DMS79 treated with DMSO at 0.1 percent for 48 hours (cell line): ENCODE measurements at regions not wholly inside any gene's neighbourhood (a gene's known extent, or its start where the extent isn't known, plus 50 kb on each side); places are given as distances from the start of the nearest gene placed in this dataset.
"Not testable (repeated sequence)": the region's sequence is repeated elsewhere in the genome, so short reads cannot be mapped to it uniquely, and the experiment has no call there.

ENCODE experiments used
- DNase-seq: peaks from one replicate; lab custom pipeline; 2025; lab: John Stamatoyannopoulos, UW

- DNase-seq: no peak
Observed at GRCh38 chr16:64356267-64356666, 765.6 kb downstream of the CDH11 start.

- no peak for DNase-seq
Observed at GRCh38 chr16:64352246-64352645, 769.6 kb downstream of the CDH11 start.

- DNase-seq: no peak
Observed at GRCh38 chr16:64351121-64351520, 770.7 kb downstream of the CDH11 start.

DNA sequence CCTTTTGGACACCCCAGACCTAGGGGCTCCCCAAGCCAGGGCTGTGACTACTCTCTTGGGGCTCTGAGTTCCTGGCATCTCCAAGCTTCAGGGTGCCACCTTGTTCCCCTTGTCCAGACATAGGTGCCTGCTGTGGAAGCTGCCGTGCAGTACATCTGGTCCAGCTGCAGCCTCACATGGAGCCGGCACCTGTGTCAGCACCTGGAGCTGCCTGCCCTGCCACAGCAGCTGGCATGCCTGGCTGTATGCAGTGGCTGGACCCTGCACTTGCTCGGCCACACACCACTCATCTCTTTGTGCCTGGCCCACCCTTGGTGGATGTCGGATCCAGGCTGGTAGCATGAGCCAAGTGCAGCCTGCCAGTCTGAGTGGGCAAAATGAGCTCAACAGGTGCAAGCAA lies 775.8 kb downstream of the CDH11 start:
- no peak for DNase-seq

DNA sequence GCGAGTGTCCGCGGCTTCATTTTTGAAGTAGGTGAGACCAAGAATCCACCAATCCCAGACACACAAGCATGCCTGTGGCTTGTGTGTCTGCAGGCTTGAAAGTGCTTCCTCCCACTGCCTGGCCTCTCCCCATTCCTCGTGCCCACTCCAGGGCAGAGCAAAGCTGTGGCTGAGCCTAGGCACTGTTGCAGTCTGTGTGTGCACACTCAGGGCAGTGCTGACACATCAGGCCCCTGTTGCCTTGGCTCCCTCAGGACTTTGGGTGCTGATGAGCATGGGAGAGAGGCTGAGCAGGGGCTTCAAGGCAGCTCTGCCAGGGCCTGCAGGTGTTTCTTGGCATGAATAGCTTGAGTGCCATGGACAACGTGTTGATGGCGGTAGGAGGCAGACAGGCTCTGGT lies 776.7 kb downstream of the CDH11 start:
- DNase-seq: no peak

DNA sequence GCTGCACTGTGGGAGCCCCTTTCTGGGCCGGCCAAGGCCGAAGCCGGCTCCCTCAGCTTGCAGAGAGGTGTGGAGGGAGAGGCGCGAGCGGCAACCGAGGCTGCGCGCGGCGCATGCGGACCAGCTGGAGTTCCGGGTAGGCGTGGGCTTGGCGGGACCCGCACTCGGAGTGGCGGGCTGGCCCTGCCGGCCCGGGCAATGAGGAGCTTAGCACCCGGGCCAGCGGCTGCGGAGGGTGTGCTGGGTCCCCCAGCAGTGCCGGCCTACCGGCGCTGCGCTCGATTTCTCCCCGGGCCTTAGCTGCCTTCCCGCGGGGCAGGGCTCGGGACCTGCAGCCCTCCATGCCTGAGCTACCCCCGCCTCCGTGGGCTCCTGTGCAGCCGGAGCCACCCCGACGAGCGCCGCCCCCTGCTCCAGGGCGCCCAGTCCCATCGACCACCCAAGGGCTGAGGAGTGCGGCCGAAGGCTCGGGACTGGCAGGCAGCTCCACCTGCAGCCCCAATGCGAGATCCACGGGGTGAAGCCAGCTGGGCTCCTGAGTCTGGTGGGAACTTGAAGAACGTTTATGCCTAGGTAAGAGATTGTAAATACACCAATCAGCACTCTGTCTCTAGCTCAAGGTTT lies 777.9 kb downstream of the CDH11 start:
- DNase-seq: not testable (repeated sequence)

DNA sequence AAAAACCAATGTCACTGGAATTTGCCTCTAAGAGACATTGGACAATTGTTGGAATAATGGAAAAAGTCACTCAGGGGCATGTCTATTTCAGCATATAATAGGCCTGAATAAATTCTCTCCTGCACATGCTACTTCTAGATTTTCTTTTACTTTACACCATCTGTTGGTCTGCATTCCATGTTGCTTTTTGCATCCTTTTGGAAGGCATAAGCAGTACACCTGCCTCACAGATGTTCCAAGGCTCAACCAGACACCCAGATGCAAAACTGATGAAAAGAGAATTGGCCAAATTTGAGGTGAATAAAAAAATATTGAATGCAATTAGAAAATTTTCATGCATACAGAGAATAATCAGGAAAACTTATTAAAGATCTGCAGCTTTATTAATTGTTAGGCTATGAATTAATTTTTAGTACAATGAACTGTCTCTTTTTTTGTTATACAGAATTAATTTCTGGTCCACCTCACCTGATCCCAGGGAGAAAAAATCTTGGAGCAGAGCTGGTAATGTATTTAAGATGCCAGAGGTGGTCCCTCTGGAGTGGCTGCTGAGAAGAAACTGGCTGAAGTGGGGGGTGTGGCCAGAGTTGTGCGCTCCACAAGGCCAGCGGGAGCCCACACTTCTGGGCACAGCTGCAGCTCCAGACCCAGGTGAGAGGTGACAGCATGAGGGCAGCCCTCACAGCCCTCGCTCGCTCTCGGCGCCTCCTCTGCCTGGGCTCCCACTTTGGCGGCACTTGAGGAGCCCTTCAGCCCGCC lies 778.6 kb downstream of the CDH11 start:
- DNase-seq: no peak

DNA sequence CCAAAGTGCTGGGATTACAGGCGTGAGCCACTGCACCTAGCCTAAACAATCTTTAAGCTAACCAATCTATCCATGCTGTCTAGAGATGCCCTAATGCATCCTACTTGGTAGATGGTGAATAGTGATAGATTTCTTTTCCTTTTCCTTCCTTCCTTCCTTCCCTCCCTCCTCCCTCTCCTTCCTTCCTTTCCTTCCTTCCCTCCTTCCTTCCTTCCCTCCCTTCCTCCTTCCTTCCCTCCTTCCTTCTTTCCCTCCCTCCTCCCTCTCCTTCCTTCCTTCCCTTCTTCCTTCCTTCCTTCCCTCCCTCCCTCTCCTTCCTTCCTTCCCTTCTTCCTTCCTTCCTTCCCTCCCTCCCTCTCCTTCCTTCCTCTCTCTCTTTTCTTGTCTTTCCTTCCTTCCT lies 780.5 kb downstream of the CDH11 start:
- DNase-seq: not testable (repeated sequence)

DNA sequence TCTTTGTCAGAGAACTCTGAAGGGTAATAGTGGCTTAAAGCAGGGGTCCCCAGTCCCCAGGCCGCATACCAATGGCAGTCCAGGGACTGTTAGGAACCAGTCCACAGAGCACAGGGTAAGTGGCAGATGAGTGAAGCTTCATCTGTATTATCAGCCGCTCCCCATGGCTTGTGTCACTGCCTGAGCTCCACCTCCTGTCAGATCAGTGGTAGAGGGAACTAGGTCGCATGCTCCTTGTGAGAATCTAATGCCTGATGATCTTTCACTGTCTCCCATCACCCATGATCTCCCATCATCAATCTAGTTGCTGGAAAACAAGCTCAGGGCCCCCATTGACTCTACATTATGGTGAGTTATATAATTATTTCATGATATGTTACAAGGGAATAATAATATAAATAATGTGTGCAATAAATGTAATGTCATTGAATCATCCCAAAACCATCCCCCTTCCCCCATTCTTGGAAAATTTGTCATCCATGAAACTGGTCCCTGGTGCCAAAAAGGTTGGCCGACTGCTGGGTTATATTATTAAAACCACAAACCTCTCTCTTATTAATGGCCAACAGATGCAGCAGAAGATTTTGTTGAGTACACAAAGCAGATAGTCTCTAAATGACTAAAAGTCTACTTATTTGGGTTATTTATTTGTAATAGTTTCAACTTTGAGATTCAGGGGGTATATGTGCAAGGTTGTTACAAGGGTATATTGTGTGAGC lies 782.7 kb downstream of the CDH11 start:
- DNase-seq: no peak

DNA sequence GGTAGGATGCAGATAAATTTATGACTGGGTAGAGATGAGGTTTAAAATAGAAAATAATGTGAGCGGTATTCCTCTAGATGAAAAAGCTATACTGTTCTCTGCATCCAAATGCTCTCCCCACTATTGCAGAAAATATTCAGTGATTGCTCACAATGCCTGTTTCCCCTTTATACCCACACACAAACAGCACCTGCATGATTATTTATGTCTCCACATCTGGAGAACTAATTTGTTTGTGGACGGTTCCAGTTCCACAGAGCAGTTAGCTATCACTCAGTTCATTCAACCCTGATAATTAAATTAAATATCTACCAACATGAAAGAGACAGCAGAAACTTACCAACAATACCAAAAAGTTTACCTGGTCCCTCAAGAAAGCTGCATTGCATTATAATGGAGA lies 800.0 kb downstream of the CDH11 start:
- no peak for DNase-seq

DNA sequence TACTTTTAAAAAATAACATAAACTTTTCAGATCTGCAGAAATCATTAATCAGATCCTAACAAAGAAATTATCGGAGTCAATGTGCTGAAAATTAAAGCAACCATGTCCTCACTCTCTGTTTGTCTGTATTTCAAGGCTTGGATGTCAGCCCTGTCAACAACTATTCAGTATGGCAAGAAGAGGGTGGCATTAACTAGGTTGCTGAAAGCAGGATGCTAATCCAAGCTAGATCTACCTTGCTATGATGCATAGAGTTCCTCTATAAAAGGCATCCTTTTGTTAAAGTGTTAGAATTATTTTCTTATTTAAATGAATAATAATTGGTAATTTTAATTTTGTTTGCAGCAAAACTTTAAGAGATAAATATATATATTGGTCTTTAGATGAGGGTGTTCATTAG lies 800.8 kb downstream of the CDH11 start:
- DNase-seq: no peak

DNA sequence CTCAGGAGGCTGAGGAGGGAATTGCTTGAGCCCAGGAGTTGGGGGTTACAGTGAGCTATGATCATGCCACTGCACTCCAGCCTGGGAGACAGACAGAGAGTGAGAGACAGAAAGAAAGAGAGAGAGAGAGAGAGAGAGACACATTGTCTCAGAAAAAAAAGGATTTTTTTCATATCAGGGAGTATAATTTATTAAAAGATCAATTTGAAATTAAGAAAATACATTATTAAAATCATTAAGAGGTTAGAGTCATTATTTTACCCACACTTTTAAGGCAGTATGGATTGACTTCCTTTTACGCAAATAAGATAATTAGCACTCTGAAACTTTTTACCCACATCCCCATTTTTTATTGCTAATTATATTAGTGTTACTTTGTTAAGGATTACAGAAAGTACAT lies 804.3 kb downstream of the CDH11 start:
- no peak for DNase-seq

DNA sequence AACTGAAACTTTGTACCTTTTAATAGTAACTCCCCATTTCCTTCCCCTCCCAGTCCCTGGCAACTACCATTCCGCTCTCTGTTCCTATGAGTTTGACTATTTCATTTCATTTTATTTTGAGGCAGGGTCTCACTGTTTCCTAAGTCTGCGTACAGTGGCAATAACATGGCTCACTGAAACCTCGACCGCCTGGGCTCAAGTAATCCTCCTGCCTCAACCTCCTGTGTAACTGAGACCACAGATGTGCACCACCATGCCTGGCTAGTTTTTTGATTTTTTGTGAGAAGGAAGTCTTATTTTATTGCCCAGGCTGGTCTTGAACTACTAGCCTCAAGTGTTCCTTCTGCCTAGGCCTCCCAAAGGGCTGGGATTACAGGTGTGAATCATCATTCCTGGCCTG lies 808.1 kb downstream of the CDH11 start:
- no peak for DNase-seq

- no peak for DNase-seq
Observed at GRCh38 chr16:64312980-64313379, 808.9 kb downstream of the CDH11 start.

DNA sequence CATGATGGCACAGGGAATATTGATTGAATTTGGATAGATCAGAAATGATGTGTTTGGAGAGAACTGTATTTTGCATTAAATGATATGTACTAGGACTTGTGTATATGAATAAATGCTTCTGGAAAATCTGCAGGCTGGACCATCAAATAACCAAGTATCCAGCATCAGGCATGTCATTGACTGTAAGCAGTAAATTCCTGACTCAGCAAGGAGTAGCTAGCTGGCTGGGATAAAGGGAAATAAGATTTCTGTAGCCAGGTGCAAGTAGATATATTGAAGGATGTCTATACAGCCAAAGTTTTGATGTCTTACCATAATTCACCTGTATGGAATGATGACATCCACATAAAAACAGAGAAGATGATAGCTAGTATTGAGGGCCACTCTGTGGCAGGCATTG lies 809.6 kb downstream of the CDH11 start:
- no peak for DNase-seq

DNA sequence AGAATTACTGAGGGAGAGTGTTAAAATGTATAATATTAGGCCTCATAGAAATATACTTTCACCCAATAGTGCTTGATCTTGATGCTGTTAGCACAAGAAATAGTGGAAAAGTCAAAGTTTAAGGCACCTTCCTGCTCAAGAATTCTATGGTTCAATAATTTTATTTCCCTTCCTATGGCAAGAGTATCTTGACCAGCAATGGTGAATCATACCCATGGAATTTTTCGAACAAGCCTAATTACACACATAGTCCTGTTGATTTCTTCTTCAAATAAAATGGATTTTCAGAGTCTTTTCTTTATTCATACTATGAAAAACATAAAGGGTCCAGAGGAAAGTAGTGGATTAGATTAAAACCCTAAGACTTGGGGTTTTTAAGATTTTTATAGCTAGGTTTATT lies 810.6 kb downstream of the CDH11 start:
- no peak for DNase-seq

- DNase-seq: no peak
Observed at GRCh38 chr16:64309398-64310110, 812.3 kb downstream of the CDH11 start.

DNA sequence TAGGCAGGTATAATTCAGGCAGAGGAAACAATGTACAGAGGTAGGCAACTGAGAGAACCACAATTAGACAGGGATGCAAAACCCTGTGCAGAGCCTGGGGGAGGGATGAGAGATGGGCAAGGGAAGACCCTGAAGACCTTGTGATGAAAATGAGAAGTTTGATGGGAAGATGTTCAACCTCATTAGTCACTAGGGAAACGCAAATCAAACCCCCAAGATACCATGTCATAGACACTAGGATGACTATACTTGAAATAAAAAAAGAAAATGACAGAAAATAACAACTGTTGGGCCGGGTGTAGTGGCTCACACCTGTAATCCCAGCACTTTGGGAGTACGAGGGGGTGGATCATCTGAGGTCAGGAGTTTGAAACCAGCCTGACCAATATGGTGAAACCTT lies 813.1 kb downstream of the CDH11 start:
- DNase-seq: no peak

- no peak for DNase-seq
Observed at GRCh38 chr16:64307431-64307830, 814.4 kb downstream of the CDH11 start.

DNA sequence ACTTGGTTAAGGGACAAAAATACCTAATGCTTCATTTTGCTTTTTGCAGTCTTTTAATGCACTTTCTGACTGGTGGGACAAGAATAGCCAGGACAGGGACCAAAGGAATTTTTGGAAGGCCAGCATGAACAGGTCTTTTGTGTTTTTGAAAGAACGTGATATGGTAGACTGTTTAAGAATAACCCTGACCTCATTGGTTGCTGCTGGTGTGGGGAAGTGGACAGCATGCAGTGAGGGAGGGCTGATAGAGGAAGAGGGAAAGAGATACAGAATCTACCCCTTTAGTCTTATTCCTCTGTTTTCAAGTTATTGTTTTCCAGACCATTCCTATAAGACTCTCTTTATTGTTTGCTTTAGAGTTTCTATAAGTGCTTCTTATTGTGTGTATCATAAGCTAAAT lies 816.2 kb downstream of the CDH11 start:
- no peak for DNase-seq

- no peak for DNase-seq
Observed at GRCh38 chr16:64304951-64305350, 816.9 kb downstream of the CDH11 start.

DNA sequence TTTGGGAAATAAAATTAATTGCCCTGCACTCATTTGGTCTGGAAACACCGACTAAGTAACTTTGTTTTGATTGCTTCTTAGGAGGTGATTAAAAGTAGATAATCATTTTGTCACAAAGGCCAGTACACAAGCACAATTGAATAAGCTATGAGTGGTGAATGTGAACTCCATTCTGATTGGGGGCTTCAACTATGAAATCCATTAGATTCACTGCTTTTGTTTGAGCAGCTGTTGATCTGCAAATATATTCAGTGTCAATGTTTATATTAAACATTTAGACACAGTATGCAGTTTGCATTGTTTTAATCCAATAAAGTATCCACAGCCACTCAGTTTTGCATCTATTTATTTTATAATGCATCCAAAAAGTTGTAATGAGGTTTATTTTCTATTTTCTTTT lies 817.5 kb downstream of the CDH11 start:
- DNase-seq: no peak
